Right renal cortex interstitium (tissue), 3 donors: ENCODE measurements at regions not wholly inside any gene's neighbourhood (a gene's known extent, or its start where the extent isn't known, plus 50 kb on each side); places are given as distances from the start of the nearest gene placed in this dataset.
"Not testable (repeated sequence)": the region's sequence is repeated elsewhere in the genome, so short reads cannot be mapped to it uniquely, and the experiment has no call there.

Experiments used
- DNase-seq, 3 donors: peaks; one replicate each; pipeline ENCODE4 v3.0.0-alpha.2; 2013; ENCODE audit warnings: low read depth in 3 of 3, low spot score in 2 of 3

GRCh38 chr6:139905404-139906052 lies 531.1 kb upstream of the CITED2 start:
- DNase-seq = no peak

DNA sequence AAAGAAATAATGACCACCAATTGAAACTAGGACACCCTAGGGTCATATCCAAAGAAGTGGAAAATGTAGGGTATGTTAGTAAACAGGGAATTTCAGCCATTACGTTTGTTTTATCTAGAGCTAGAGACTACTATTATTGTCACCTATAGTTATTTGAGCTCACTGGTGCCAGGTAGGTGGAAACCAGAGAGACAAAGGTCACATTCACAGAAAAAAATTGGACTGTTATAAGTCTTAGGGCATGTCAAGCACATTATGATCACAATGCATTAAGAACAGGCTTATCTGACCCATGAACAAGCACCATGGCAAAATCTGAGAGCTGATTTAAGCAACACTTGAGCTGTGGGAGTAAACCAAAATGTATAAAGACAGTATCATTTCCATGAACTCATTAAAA lies 530.1 kb upstream of the CITED2 start:
- DNase-seq = no peak

GRCh38 chr6:139904158-139904533 lies 529.7 kb upstream of the CITED2 start:
- DNase-seq = no peak

DNA sequence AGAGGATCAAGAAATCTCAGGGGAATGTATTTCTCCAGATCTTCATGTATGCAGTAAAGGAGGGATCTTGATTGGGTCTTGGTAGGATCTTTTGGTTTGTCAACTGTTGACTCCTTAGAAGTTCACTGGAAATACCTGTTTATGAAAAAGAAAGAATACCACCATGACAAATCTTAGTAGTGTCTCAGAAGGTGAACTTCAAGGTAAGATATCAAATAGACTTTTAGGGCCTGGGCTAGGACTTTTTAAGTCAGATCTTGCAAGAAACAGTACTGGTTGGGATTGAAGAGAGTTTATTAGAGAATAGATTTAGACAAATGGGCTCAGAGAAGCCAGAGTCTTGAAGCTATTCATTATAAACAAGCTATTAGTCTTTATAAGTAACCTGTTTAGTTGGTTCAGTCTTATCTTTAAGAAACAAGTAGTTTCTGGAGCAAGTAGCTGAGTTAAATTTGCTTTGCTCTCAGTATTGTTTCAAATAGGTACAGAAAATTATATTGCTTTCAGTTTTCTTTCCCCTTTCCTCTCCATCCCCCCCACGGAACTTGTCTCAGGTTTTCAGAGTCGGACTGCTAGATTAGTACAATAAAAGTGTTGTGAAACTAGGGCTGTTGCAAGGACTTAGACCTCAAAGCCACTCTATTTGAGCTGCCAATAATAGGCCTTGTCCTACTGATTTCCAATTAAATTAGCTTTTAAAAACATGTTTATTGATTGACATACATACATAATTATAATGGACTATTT lies 529.1 kb upstream of the CITED2 start:
- no peak for DNase-seq

- no peak for DNase-seq
Observed at GRCh38 chr6:139895205-139895793, 520.9 kb upstream of the CITED2 start.

GRCh38 chr6:139894271-139894670 lies 519.8 kb upstream of the CITED2 start:
- no peak for DNase-seq

DNA sequence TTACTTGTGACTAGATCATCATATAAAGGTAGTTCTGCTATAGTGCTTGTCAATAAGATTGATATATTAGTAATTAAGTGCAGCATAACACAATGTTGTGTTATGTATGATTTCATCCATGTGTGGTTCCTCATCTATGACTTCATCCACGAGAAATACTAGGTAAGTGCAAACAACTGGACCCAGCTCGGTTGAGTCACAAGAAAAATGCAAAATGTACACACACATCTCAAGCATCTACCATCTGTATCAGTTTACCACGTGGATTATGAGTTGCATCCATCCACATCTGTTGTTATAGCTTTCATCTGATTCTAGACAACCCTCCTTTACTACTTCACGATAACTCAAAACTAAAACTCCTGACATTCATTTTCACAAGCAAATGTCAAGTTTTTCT lies 517.0 kb upstream of the CITED2 start:
- no peak for DNase-seq

DNA sequence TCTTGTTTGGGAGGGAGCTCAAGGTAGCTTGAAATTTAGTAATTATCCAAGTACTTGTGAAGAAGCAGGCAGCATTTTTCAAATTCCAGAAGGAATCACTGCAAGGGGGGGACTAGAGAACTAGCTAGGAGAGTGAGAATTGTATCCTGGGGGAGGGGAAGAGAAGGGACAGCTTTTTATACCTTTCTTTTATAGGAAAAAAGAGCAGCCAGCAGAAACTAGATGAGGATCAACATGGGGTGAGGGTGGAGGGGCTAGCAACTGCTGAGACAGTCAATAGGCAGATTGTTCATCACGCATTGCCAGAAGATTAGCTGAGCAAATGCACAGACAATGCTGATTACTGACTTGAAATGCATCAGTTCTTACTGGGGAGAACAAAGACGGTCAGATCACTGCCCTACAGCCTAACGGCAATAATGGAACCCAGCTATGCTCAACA lies 514.3 kb upstream of the CITED2 start:
- DNase-seq = no peak

DNA sequence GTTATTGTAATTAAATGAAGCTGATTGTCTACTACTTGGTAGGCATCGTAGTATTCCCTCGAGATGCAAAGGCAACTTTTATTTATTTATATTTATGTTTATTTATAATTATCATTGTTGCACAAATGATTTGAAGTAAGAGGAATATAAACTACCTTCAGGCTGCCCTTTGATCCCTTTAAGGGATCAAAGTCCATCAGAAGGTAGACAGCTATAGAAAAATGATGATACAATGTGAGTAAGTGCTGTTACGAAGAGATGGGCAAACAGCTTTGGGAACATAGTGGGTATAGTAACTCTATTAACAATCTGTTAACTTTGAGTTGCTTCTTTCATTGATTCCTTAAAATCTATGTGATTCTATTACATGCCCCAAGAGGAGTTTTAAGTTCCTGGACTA lies 512.8 kb upstream of the CITED2 start:
- no peak for DNase-seq

DNA sequence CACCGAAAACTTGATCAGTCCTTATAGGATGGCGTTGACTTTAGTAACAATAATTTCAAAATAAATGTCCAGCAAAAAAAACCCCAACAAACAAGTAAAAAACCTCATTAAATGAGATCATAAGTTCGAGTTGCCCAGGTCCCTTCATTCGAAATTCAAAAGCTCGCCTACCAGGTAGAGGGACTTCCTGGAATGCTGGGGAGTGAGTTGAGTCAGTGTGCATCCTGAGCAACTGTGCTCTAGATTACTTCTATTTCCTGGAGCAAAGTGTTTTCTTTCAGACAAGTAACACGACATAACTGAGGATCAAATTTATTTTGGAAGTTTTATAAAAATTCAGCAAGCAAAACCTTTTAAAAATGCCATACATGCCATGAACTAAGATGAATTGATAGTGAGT lies 511.9 kb upstream of the CITED2 start:
- no peak for DNase-seq

- no peak for DNase-seq
Observed at GRCh38 chr6:139885909-139886308, 511.5 kb upstream of the CITED2 start.

- no peak for DNase-seq
Observed at GRCh38 chr6:139883776-139884175, 509.3 kb upstream of the CITED2 start.

- DNase-seq = no peak
Observed at GRCh38 chr6:139882977-139883728, 508.7 kb upstream of the CITED2 start.

DNA sequence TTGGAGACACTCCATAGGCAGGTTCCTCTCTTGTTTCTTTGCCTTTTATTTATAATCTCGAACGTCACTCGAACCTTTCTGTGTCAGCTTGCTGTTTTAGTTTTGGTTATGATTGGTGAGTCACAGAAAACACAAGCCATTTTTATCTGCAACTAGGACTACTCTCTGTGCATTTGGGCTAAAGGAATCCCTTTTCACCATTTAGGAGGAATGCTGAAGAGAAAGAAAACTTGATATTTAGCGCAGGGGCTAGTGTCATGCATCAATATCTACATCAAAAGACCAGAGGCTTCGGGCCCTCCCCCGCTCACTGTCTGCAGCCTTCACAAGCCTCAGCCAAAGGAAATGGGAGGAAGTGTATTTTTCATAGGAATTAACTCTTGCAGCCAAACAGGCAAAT lies 507.8 kb upstream of the CITED2 start:
- no peak for DNase-seq

DNA sequence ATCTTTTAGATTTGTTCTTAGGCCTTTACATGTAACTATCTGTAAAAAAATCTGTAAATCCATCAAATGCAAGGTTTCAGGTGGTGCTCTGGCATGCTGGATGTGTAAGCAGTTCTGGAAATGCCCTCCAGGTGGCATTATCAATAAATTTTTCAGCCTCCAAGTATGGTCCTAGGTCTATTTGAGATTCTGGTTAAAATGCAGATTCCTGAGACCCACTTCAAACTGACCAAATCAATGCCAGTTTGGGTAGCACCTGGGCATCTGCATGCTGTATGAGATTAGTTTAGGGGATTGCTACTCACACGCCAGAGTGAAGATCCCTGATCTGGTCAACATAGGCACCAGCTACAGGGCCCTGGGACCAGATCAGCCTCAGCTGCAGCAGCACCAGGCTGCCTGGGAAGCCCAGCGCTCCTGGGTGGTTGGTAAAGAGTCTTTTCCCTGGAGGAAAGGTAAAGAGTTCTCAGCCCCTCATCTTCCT lies 507.3 kb upstream of the CITED2 start:
- no peak for DNase-seq

- no peak for DNase-seq
Observed at GRCh38 chr6:139881236-139881635, 506.8 kb upstream of the CITED2 start.

GRCh38 chr6:139879823-139880356 lies 505.4 kb upstream of the CITED2 start:
- DNase-seq = no peak

GRCh38 chr6:139879241-139879640 lies 504.8 kb upstream of the CITED2 start:
- DNase-seq = not testable (repeated sequence)

GRCh38 chr6:139877828-139878405 lies 503.5 kb upstream of the CITED2 start:
- no peak for DNase-seq

DNA sequence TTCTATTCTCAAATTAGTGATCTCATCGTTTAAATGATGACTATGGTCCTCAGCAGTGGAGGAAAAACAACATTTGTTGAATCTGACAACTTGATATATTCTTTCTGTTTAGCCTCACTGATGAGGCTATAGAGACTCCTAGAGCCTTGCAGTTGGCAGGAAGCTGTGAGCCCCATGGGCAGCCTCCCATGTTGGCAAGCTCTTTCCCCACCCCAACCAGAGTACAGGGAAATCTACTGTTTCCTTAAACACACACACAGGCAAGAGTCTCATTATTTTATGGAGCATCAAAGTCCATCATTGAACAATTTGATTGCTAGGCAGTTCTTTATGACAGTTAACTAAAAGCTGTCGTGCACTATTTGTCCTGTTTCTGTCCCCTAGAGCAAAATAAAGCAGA lies 498.2 kb upstream of the CITED2 start:
- no peak for DNase-seq
